GM12878 (cell line): ENCODE measurements at regions not wholly inside any gene's neighbourhood (a gene's known extent, or its start where the extent isn't known, plus 50 kb on each side); places are given as distances from the start of the nearest gene placed in this dataset.
A peak's percentile ranks its signal among the peaks of the same experiment; 100 is the strongest.

ENCODE experiments used
- ASH2L ChIP-seq: fragments of 300-600, 200-600 bp; sonication (generic); IDR thresholded peaks from 2 replicates; pipeline ENCODE4 v1.6.1; 2017; ENCODE audit warnings: low read depth, mild to moderate bottlenecking, borderline replicate concordance
- CBFB ChIP-seq: IDR thresholded peaks from 2 replicates; pipeline ENCODE4 v1.6.1; 2016; ENCODE audit warnings: antibody characterized with exemption, low read depth
- CHD4 ChIP-seq: fragments of 200-600 bp; sonication (generic); IDR thresholded peaks from 2 replicates; pipeline ENCODE4 v1.6.1; 2016; ENCODE audit warnings: mild to moderate bottlenecking
- CREM ChIP-seq: IDR thresholded peaks from 2 replicates; pipeline ENCODE4 v1.6.1; 2014; ENCODE audit warnings: antibody characterized with exemption, low read depth
- JUNB ChIP-seq: IDR thresholded peaks from 2 replicates; pipeline ENCODE4 v1.6.1; 2016; ENCODE audit warnings: antibody characterized with exemption, mild to moderate bottlenecking
- KAT2A ChIP-seq: conservative IDR thresholded peaks from 2 replicates; pipeline ENCODE4 v1.6.1; 2011; ENCODE audit warnings: low read depth, low read length; ENCODE audit not compliant: control insufficient read depth
- MTA2 ChIP-seq: fragments of 450-650 bp; IDR thresholded peaks from 2 replicates; pipeline ENCODE4 v1.6.1; 2016; ENCODE audit warnings: low read depth, mild to moderate bottlenecking, moderate library complexity
- MXI1 ChIP-seq: fragments of 150-350 bp; IDR thresholded peaks from 2 replicates; pipeline ENCODE4 v1.6.1; 2011; ENCODE audit warnings: low read depth, mild to moderate bottlenecking, inconsistent platforms, low read length, improper control_type of control experiment
- NFYA ChIP-seq: IDR thresholded peaks from 2 replicates; pipeline ENCODE4 v1.6.1; 2011; ENCODE audit warnings: low read depth, mild to moderate bottlenecking, low read length, improper control_type of control experiment, borderline replicate concordance
- NR2F1 ChIP-seq: fragments of 450-650 bp; conservative IDR thresholded peaks from 2 replicates; pipeline ENCODE4 v1.6.1; 2017; ENCODE audit warnings: mild to moderate bottlenecking
- NRF1 ChIP-seq: conservative IDR thresholded peaks from 2 replicates; pipeline ENCODE4 v1.6.1; 2011; ENCODE audit warnings: mild to moderate bottlenecking, low read depth, low read length, improper control_type of control experiment
- POLR2AphosphoS2 ChIP-seq: IDR thresholded peaks from 2 replicates; pipeline ENCODE4 v1.6.1; 2011; ENCODE audit warnings: low read depth, mild to moderate bottlenecking, low read length, improper control_type of control experiment, moderate library complexity
- RCOR1 ChIP-seq: conservative IDR thresholded peaks from 2 replicates; pipeline ENCODE4 v1.6.1; 2012; ENCODE audit warnings: low read depth, low read length, improper control_type of control experiment
- SP1 ChIP-seq: IDR thresholded peaks from one replicate; pipeline ENCODE4 v1.6.1; 2011; ENCODE audit warnings: low read depth, low read length
- SRF ChIP-seq, 2 experiments: IDR thresholded peaks; 2 replicates each; pipeline ENCODE4 v1.6.1; 2011; ENCODE audit warnings: low read depth in 2 of 2, low read length in 2 of 2, mild to moderate bottlenecking in 1 of 2, moderate library complexity in 1 of 2
- STAT3 ChIP-seq: IDR thresholded peaks from 2 replicates; pipeline ENCODE4 v1.6.1; 2011; ENCODE audit warnings: low read depth, low read length, improper control_type of control experiment
- TARDBP ChIP-seq: IDR thresholded peaks from 2 replicates; pipeline ENCODE4 v1.6.1; 2016; ENCODE audit warnings: borderline replicate concordance
- TCF12 ChIP-seq: IDR thresholded peaks from 2 replicates; pipeline ENCODE4 v1.6.1; 2011; ENCODE audit warnings: low read depth, mild to moderate bottlenecking, low read length
- YY1 ChIP-seq: IDR thresholded peaks from 2 replicates; pipeline ENCODE4 v1.6.1; 2011; ENCODE audit warnings: low read depth, mild to moderate bottlenecking, low read length
- ZNF217 ChIP-seq: fragments of 450-650 bp; IDR thresholded peaks from 2 replicates; pipeline ENCODE4 v1.6.1; 2017; ENCODE audit warnings: antibody characterized with exemption, mild to moderate bottlenecking
- ZNF24 ChIP-seq: fragments of 450-650 bp; IDR thresholded peaks from 2 replicates; pipeline ENCODE4 v1.6.1; 2017; ENCODE audit warnings: antibody characterized with exemption, mild to moderate bottlenecking
- ZZZ3 ChIP-seq: IDR thresholded peaks from 2 replicates; pipeline ENCODE4 v1.6.1; 2011; ENCODE audit warnings: low read depth; ENCODE audit not compliant: control insufficient read depth, insufficient read length
- TF ChIP-seq, protein P1 (sequence below): IDR thresholded peaks from 2 replicates; pipeline ENCODE4 v1.6.1; 2011; ENCODE audit warnings: borderline replicate concordance, low read depth, mild to moderate bottlenecking, moderate library complexity, low read length; ENCODE audit not compliant: insufficient read depth, poor library complexity, severe bottlenecking
- TF ChIP-seq, protein P2 (sequence below): fragments of 450-650 bp; IDR thresholded peaks from 2 replicates; pipeline ENCODE4 v1.6.1; 2018; ENCODE audit warnings: mild to moderate bottlenecking, low read depth, moderate library complexity; ENCODE audit not compliant: partially characterized antibody
- TF ChIP-seq, protein P3 (sequence below): fragments of 450-650 bp; IDR thresholded peaks from 2 replicates; pipeline ENCODE4 v1.6.1; 2016; ENCODE audit warnings: mild to moderate bottlenecking

DNA sequence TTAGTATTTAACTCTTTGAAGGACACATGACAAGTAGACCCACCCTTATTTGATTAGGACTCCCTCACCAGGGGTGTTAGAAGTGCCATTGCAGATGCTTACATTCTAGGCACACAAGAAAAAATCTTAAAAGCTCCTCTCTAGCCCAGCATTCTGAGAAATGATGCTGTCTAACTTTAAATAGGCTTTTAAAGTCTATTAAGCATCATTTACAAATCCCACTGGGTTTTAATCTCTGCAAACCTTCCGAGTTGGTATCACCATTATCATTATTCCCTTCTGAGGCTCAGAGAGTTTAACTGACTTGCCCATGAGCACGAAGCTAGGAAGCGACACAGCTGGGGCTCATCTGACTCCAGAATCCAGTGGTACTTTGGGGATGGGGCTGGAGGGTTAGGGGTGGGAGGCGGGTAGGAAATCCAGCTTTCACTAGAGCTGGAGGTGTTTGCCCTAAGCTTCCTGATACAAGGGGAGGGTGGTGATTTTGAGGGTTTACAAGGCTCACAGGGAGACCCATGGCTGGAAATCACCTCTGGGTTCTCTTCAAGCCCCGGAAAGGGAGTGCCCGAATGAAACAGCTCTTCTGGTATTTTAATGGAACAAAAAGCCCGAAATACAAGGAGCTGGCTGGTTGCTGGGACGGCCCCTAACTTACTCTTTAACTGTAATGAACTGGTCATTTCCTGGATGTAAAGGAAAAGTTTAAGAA, 109.2 kb upstream of the FUT8 start (continued):
- TF ChIP-seq CHD4, result no peak
- TF ChIP-seq, protein P1, sequence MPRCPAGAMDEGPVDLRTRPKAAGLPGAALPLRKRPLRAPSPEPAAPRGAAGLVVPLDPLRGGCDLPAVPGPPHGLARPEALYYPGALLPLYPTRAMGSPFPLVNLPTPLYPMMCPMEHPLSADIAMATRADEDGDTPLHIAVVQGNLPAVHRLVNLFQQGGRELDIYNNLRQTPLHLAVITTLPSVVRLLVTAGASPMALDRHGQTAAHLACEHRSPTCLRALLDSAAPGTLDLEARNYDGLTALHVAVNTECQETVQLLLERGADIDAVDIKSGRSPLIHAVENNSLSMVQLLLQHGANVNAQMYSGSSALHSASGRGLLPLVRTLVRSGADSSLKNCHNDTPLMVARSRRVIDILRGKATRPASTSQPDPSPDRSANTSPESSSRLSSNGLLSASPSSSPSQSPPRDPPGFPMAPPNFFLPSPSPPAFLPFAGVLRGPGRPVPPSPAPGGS, result peak; percentile 24
- no peak for TF ChIP-seq YY1
- no peak for TF ChIP-seq ZZZ3
- TF ChIP-seq, protein P2, sequence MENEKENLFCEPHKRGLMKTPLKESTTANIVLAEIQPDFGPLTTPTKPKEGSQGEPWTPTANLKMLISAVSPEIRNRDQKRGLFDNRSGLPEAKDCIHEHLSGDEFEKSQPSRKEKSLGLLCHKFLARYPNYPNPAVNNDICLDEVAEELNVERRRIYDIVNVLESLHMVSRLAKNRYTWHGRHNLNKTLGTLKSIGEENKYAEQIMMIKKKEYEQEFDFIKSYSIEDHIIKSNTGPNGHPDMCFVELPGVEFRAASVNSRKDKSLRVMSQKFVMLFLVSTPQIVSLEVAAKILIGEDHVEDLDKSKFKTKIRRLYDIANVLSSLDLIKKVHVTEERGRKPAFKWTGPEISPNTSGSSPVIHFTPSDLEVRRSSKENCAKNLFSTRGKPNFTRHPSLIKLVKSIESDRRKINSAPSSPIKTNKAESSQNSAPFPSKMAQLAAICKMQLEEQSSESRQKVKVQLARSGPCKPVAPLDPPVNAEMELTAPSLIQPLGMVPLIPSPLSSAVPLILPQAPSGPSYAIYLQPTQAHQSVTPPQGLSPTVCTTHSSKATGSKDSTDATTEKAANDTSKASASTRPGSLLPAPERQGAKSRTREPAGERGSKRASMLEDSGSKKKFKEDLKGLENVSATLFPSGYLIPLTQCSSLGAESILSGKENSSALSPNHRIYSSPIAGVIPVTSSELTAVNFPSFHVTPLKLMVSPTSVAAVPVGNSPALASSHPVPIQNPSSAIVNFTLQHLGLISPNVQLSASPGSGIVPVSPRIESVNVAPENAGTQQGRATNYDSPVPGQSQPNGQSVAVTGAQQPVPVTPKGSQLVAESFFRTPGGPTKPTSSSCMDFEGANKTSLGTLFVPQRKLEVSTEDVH, result no peak
- TF ChIP-seq TARDBP, result no peak
- no peak for TF ChIP-seq SP1
- TF ChIP-seq ASH2L, result no peak
- TF ChIP-seq CBFB, result 0 out of 2 replicates have a peak, but pooled peaks have one; percentile 15
- TF ChIP-seq STAT3, result no peak
- TF ChIP-seq JUNB, result no peak; the same call in 1 of the 2 replicates
- TF ChIP-seq POLR2AphosphoS2, result no peak
- no peak for TF ChIP-seq MXI1
- no peak for TF ChIP-seq NFYA
- no peak for TF ChIP-seq ZNF217
- TF ChIP-seq MTA2, result no peak; the same call in none of the 2 replicates
- TF ChIP-seq SRF (IDR thresholded peaks at IDR 0.05; ENCODE audit: low read depth in 2 of 2, low read length in 2 of 2), result no peak
- TF ChIP-seq KAT2A, result no peak
- no peak for TF ChIP-seq RCOR1
- no peak for TF ChIP-seq TCF12
- no peak for TF ChIP-seq ZNF24
- TF ChIP-seq CREM, result peak; percentile 31; the same call in 1 of the 2 replicates
- TF ChIP-seq NR2F1, result no peak
- TF ChIP-seq, protein P3, sequence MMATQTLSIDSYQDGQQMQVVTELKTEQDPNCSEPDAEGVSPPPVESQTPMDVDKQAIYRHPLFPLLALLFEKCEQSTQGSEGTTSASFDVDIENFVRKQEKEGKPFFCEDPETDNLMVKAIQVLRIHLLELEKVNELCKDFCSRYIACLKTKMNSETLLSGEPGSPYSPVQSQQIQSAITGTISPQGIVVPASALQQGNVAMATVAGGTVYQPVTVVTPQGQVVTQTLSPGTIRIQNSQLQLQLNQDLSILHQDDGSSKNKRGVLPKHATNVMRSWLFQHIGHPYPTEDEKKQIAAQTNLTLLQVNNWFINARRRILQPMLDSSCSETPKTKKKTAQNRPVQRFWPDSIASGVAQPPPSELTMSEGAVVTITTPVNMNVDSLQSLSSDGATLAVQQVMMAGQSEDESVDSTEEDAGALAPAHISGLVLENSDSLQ, result 0 out of 2 replicates have a peak, but pooled peaks have one; percentile 4
- TF ChIP-seq NRF1, result no peak
